ENCODE measurements at regions not wholly inside any gene's neighbourhood (a gene's known extent, or its start where the extent isn't known, plus 50 kb on each side); places are given as distances from the start of the nearest gene placed in this dataset.

DNA sequence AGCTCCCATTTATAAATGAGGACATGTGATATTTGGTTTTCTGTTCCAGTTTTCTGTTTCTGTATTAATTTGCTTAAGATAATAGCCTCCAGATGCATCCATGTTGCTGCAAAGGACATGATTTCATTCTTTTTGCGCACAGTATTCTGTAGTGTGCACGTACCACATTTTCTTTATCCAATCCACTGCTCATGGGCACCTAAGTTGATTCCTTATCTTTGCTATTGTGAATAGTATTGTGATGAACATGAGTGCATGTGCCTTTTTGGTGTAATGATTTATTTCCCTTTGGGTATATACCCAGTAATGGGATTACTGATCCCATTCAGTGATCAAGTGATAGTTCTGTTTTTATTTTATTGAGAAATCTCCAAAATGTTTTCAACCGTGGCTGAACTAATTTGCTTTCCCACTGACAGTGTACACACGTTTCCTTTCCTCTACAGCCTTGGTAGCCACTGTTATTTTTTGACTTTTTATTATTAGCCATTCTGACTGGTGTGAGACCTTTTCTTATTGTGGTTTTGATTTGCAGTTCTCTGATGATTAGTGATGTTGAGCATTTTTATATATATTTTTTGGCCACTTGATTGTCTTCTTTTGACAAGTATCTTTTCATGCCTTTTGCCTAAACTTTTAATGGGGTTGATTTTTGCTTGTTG, 226.0 kb upstream of the ANO3 start:
- Histone ChIP-seq H3K27me3 (ENCODE audit: control insufficient read depth in 3 of 3, insufficient read depth in 3 of 3, low read depth in 1 of 3, low read length in 3 of 3) (no peaks in the 10 kb centered on the region), H3K4me3 (ENCODE audit: low read length in 2 of 2) (no peak overlapping the region), H2BK5ac (ENCODE audit: low read length) (no peak overlapping the region), H2AFZ (ENCODE audit: low read length) (no peak overlapping the region), H3K79me1 (ENCODE audit: low read depth, low read length) (no peaks in the 10 kb centered on the region), H3K4me2 (ENCODE audit: insufficient read depth, low read length, poor library complexity, severe bottlenecking) (no peak overlapping the region), H2AK5ac (ENCODE audit: low read depth, low read length) (no peak overlapping the region), H3K14ac (ENCODE audit: low read length) (no peak overlapping the region), H3K23ac (ENCODE audit: low read depth, low read length, poor library complexity) (no peak overlapping the region), H3K4ac (ENCODE audit: low read length) (no peak overlapping the region), H2BK120ac (ENCODE audit: low read depth, low read length) (no peak overlapping the region), H3K36me3 (replicated peaks in 1 of 2; ENCODE audit: control insufficient read depth in 2 of 2, insufficient read depth in 2 of 2, low read length in 2 of 2) (no peaks in the 10 kb centered on the region), H3K27ac (replicated peaks; ENCODE audit: low read length) (no peak overlapping the region), H3K9me3 (replicated peaks in 1 of 2; ENCODE audit: control insufficient read depth in 2 of 2, insufficient read depth in 1 of 2, low read depth in 1 of 2, low read length in 2 of 2) (no peaks in the 10 kb centered on the region), H4K8ac (ENCODE audit: low read depth, low read length) (no peak overlapping the region), H2BK12ac (ENCODE audit: low read length) (no peak overlapping the region), H4K91ac (ENCODE audit: low read depth, low read length, poor library complexity) (no peak overlapping the region), H2BK15ac (ENCODE audit: low read length) (no peak overlapping the region), H3K18ac (ENCODE audit: low read length) (no peak overlapping the region), H3K4me1 (ENCODE audit: control insufficient read depth in 2 of 2, insufficient read depth in 1 of 2, low read depth in 1 of 2, low read length in 2 of 2) (no peaks in the 10 kb centered on the region), H3K9ac (ENCODE audit: low read depth, low read length, poor library complexity) (no peak overlapping the region)
- DNase-seq (ENCODE audit: low spot score), result no peak
- no CpG with 5 or more reads among the region's 4 CpGs for WGBS, 2 donors (ENCODE audit: extremely low coverage in 2 of 2, insufficient read length in 2 of 2, insufficient replicate concordance in 1 of 2)

GRCh38 chr11:26106726-26107125, 225.2 kb upstream of the ANO3 start:
- H3K4me1 ChIP-seq (ENCODE audit: control insufficient read depth in 2 of 2, insufficient read depth in 1 of 2, low read depth in 1 of 2, low read length in 2 of 2), result no peaks in the 10 kb centered on the region
- no CpG with 5 or more reads among the region's 1 CpG for WGBS, 2 donors (ENCODE audit: extremely low coverage in 2 of 2, insufficient read length in 2 of 2, insufficient replicate concordance in 1 of 2)

GRCh38 chr11:26109658-26110368, 222.1 kb upstream of the ANO3 start:
- Histone ChIP-seq H3K18ac (ENCODE audit: low read length) (no peak overlapping the region), H3K9me3 (replicated peaks in 1 of 2; ENCODE audit: control insufficient read depth in 2 of 2, insufficient read depth in 1 of 2, low read depth in 1 of 2, low read length in 2 of 2) (no peaks in the 10 kb centered on the region), H2BK5ac (ENCODE audit: low read length) (no peak overlapping the region), H4K8ac (ENCODE audit: low read depth, low read length) (no peak overlapping the region), H2AK5ac (ENCODE audit: low read depth, low read length) (no peak overlapping the region), H3K4ac (ENCODE audit: low read length) (no peak overlapping the region), H4K91ac (ENCODE audit: low read depth, low read length, poor library complexity) (no peak overlapping the region), H3K23ac (ENCODE audit: low read depth, low read length, poor library complexity) (no peak overlapping the region), H3K79me1 (ENCODE audit: low read depth, low read length) (no peaks in the 10 kb centered on the region), H3K4me2 (ENCODE audit: insufficient read depth, low read length, poor library complexity, severe bottlenecking) (no peak overlapping the region), H2AFZ (ENCODE audit: low read length) (no peak overlapping the region), H3K27ac (replicated peaks; ENCODE audit: low read length) (no peak overlapping the region), H3K9ac (ENCODE audit: low read depth, low read length, poor library complexity) (no peak overlapping the region), H2BK15ac (ENCODE audit: low read length) (no peak overlapping the region), H2BK120ac (ENCODE audit: low read depth, low read length) (no peak overlapping the region), H3K27me3 (ENCODE audit: control insufficient read depth in 3 of 3, insufficient read depth in 3 of 3, low read depth in 1 of 3, low read length in 3 of 3) (no peaks in the 10 kb centered on the region), H2BK12ac (ENCODE audit: low read length) (no peak overlapping the region), H3K14ac (ENCODE audit: low read length) (no peak overlapping the region), H3K4me3 (ENCODE audit: low read length in 2 of 2) (no peak overlapping the region), H3K4me1 (ENCODE audit: control insufficient read depth in 2 of 2, insufficient read depth in 1 of 2, low read depth in 1 of 2, low read length in 2 of 2) (no peaks in the 10 kb centered on the region), H3K36me3 (replicated peaks in 1 of 2; ENCODE audit: control insufficient read depth in 2 of 2, insufficient read depth in 2 of 2, low read length in 2 of 2) (no peaks in the 10 kb centered on the region)
- DNase-seq (ENCODE audit: low spot score), result no peak
- WGBS, 2 donors (ENCODE audit: extremely low coverage in 2 of 2, insufficient read length in 2 of 2, insufficient replicate concordance in 1 of 2), result no CpG with 5 or more reads among the region's 2 CpGs

More at GRCh38 chr11:26106726-26107125, 225.2 kb upstream of the ANO3 start:
- H3K4me2 ChIP-seq (ENCODE audit: insufficient read depth, low read length, poor library complexity, severe bottlenecking), result no peak overlapping the region
- H3K79me1 ChIP-seq (ENCODE audit: low read depth, low read length), result no peaks in the 10 kb centered on the region
- H2BK12ac ChIP-seq (ENCODE audit: low read length), result no peak overlapping the region
- no peak overlapping the region for H3K4me3 ChIP-seq (ENCODE audit: low read length in 2 of 2)
- no peak overlapping the region for H3K27ac ChIP-seq (replicated peaks; ENCODE audit: low read length)
- no peak overlapping the region for H2BK120ac ChIP-seq (ENCODE audit: low read depth, low read length)
- no peaks in the 10 kb centered on the region for H3K9me3 ChIP-seq (replicated peaks in 1 of 2; ENCODE audit: control insufficient read depth in 2 of 2, insufficient read depth in 1 of 2, low read depth in 1 of 2, low read length in 2 of 2)
- no peak overlapping the region for H4K8ac ChIP-seq (ENCODE audit: low read depth, low read length)
- H4K91ac ChIP-seq (ENCODE audit: low read depth, low read length, poor library complexity), result no peak overlapping the region
- no peaks in the 10 kb centered on the region for H3K27me3 ChIP-seq (ENCODE audit: control insufficient read depth in 3 of 3, insufficient read depth in 3 of 3, low read depth in 1 of 3, low read length in 3 of 3)
- H2AK5ac ChIP-seq (ENCODE audit: low read depth, low read length), result no peak overlapping the region
- H2BK15ac ChIP-seq (ENCODE audit: low read length), result no peak overlapping the region
- no peak overlapping the region for H2AFZ ChIP-seq (ENCODE audit: low read length)
- H3K4ac ChIP-seq (ENCODE audit: low read length), result no peak overlapping the region
- no peak overlapping the region for H2BK5ac ChIP-seq (ENCODE audit: low read length)
- no peak overlapping the region for H3K14ac ChIP-seq (ENCODE audit: low read length)
- H3K18ac ChIP-seq (ENCODE audit: low read length), result no peak overlapping the region
- DNase-seq (ENCODE audit: low spot score), result no peak
- H3K9ac ChIP-seq (ENCODE audit: low read depth, low read length, poor library complexity), result no peak overlapping the region
- H3K36me3 ChIP-seq (replicated peaks in 1 of 2; ENCODE audit: control insufficient read depth in 2 of 2, insufficient read depth in 2 of 2, low read length in 2 of 2), result no peaks in the 10 kb centered on the region
- H3K23ac ChIP-seq (ENCODE audit: low read depth, low read length, poor library complexity), result no peak overlapping the region

- H3K9me3 ChIP-seq (replicated peaks in 1 of 2; ENCODE audit: control insufficient read depth in 2 of 2, insufficient read depth in 1 of 2, low read depth in 1 of 2, low read length in 2 of 2), result no peaks in the 10 kb centered on the region
- DNase-seq (ENCODE audit: low spot score), result no peak
- H3K18ac ChIP-seq (ENCODE audit: low read length), result no peak overlapping the region
- H3K4me3 ChIP-seq (ENCODE audit: low read length in 2 of 2), result no peak overlapping the region
- H3K4me2 ChIP-seq (ENCODE audit: insufficient read depth, low read length, poor library complexity, severe bottlenecking), result no peak overlapping the region
- no peak overlapping the region for H2AK5ac ChIP-seq (ENCODE audit: low read depth, low read length)
- no peaks in the 10 kb centered on the region for H3K79me1 ChIP-seq (ENCODE audit: low read depth, low read length)
- no peak overlapping the region for H3K14ac ChIP-seq (ENCODE audit: low read length)
- no peak overlapping the region for H2AFZ ChIP-seq (ENCODE audit: low read length)
- no peaks in the 10 kb centered on the region for H3K4me1 ChIP-seq (ENCODE audit: control insufficient read depth in 2 of 2, insufficient read depth in 1 of 2, low read depth in 1 of 2, low read length in 2 of 2)
- H3K27me3 ChIP-seq (ENCODE audit: control insufficient read depth in 3 of 3, insufficient read depth in 3 of 3, low read depth in 1 of 3, low read length in 3 of 3), result no peaks in the 10 kb centered on the region
- no peak overlapping the region for H3K27ac ChIP-seq (replicated peaks; ENCODE audit: low read length)
- H2BK15ac ChIP-seq (ENCODE audit: low read length), result no peak overlapping the region
- no peak overlapping the region for H2BK120ac ChIP-seq (ENCODE audit: low read depth, low read length)
- H3K36me3 ChIP-seq (replicated peaks in 1 of 2; ENCODE audit: control insufficient read depth in 2 of 2, insufficient read depth in 2 of 2, low read length in 2 of 2), result no peaks in the 10 kb centered on the region
- no peak overlapping the region for H3K9ac ChIP-seq (ENCODE audit: low read depth, low read length, poor library complexity)
- H2BK12ac ChIP-seq (ENCODE audit: low read length), result no peak overlapping the region
- H4K91ac ChIP-seq (ENCODE audit: low read depth, low read length, poor library complexity), result no peak overlapping the region
- no peak overlapping the region for H2BK5ac ChIP-seq (ENCODE audit: low read length)
- no peak overlapping the region for H3K4ac ChIP-seq (ENCODE audit: low read length)
- no peak overlapping the region for H4K8ac ChIP-seq (ENCODE audit: low read depth, low read length)
- no peak overlapping the region for H3K23ac ChIP-seq (ENCODE audit: low read depth, low read length, poor library complexity)
Measured at GRCh38 chr11:26112264-26112663, 219.7 kb upstream of the ANO3 start.

All from neuronal stem cell (in vitro differentiated cells).